Left colon (tissue), 2 donors: ENCODE measurements at regions not wholly inside any gene's neighbourhood (a gene's known extent, or its start where the extent isn't known, plus 50 kb on each side); places are given as distances from the start of the nearest gene placed in this dataset.
"Not testable (repeated sequence)": the region's sequence is repeated elsewhere in the genome, so short reads cannot be mapped to it uniquely, and the experiment has no call there.

Source experiments
- ATAC-seq: fragments of 200-7000 bp; cut with Tn5 transposase; one replicate; pipeline ENCODE4 v1.9.1; 2020; ENCODE audit warnings: mild to moderate bottlenecking, moderate library complexity
- DNase-seq, 2 donors: peaks; one replicate each; pipeline ENCODE4 v3.0.0-alpha.2; 2020
- intact Hi-C, 2 donors: fragments of 100-400 bp; cut with DNase I in 1 of 2; cut with micrococcal nuclease in 1 of 2; formaldehyde crosslinking; loops; one replicate each; pipeline versions ENCODE4 v1.11.2 to v1.14.0; 2022; cut with DNase I, micrococcal nuclease
- donor health status: DM: no; HTN: no; CAD: no.
- donor health status: DM: yes; HTN: yes; CAD: no.

- ATAC-seq (no peak), DNase-seq (peak in 1 of 2 donors; percentile 12)
- intact Hi-C loops: no loop called here
Observed at GRCh38 chrX:437661-438390, 51.1 kb upstream of the PPP2R3B start.

- ATAC-seq: no peak
- no peak for DNase-seq
- intact Hi-C loops: no loop called here
Observed at GRCh38 chrX:439241-439640, 52.5 kb upstream of the PPP2R3B start.

- no peak for ATAC-seq
- DNase-seq: no peak
- intact Hi-C loops: no loop called here
Observed at GRCh38 chrX:439719-440118, 53.0 kb upstream of the PPP2R3B start.

- intact Hi-C loops: no loop called here
- DNase-seq: no peak
- ATAC-seq: no peak
Observed at GRCh38 chrX:440636-441035, 53.9 kb upstream of the PPP2R3B start.

- DNase-seq (no peak), ATAC-seq (no peak)
- intact Hi-C loops: no loop called here
Observed at GRCh38 chrX:443536-444210, 57.0 kb upstream of the PPP2R3B start.

GRCh38 chrX:444305-444704 is 57.6 kb upstream of the PPP2R3B start:
- no peak for ATAC-seq
- intact Hi-C loops: no loop called here
- no peak for DNase-seq

GRCh38 chrX:445727-446126 is 59.0 kb upstream of the PPP2R3B start:
- intact Hi-C loops: no loop called here
- ATAC-seq (no peak), DNase-seq (no peak)

GRCh38 chrX:446245-446644 is 59.5 kb upstream of the PPP2R3B start:
- intact Hi-C loops: no loop called here
- DNase-seq: peak in 1 of 2 donors; percentile 13
- ATAC-seq: no peak

- ATAC-seq: no peak
- no peak for DNase-seq
- intact Hi-C loops: no loop called here
Observed at GRCh38 chrX:447052-447451, 60.3 kb upstream of the PPP2R3B start.

GRCh38 chrX:451750-452149 is 65.0 kb upstream of the PPP2R3B start:
- ATAC-seq, DNase-seq, intact Hi-C loops: not testable (repeated sequence)

GRCh38 chrX:452598-452997 is 65.9 kb upstream of the PPP2R3B start:
- intact Hi-C loops: no loop called here
- ATAC-seq (no peak), DNase-seq (no peak)

GRCh38 chrX:454514-454913 is 67.8 kb upstream of the PPP2R3B start:
- not testable (repeated sequence) for ATAC-seq

GRCh38 chrX:455199-455598 is 68.5 kb upstream of the PPP2R3B start:
- DNase-seq: no peak

More at GRCh38 chrX:454514-454913, 67.8 kb upstream of the PPP2R3B start:
- DNase-seq, intact Hi-C loops: not testable (repeated sequence)

GRCh38 chrX:455673-456072 is 69.0 kb upstream of the PPP2R3B start:
- intact Hi-C loops: no loop called here
- ATAC-seq (no peak), DNase-seq (no peak)

More at GRCh38 chrX:455199-455598, 68.5 kb upstream of the PPP2R3B start:
- intact Hi-C loops: no loop called here
- ATAC-seq: no peak

- DNase-seq: no peak
- ATAC-seq: no peak
- intact Hi-C loops: no loop called here
Observed at GRCh38 chrX:456146-456545, 69.4 kb upstream of the PPP2R3B start.

- DNase-seq (no peak), ATAC-seq (no peak)
- intact Hi-C loops: no loop called here
Observed at GRCh38 chrX:456551-457291, 70.0 kb upstream of the PPP2R3B start.

GRCh38 chrX:457292-457679 is 70.6 kb upstream of the PPP2R3B start:
- intact Hi-C loops: no loop called here
- no peak for DNase-seq
- no peak for ATAC-seq

- ATAC-seq (no peak), DNase-seq (no peak)
- intact Hi-C loops: no loop called here
Observed at GRCh38 chrX:458631-459061, 71.9 kb upstream of the PPP2R3B start.

GRCh38 chrX:459611-460010 is 72.9 kb upstream of the PPP2R3B start:
- ATAC-seq (no peak), DNase-seq (no peak)
- intact Hi-C loops: no loop called here

- DNase-seq (no peak), ATAC-seq (no peak)
- intact Hi-C loops: no loop called here
Observed at GRCh38 chrX:460116-460515, 73.4 kb upstream of the PPP2R3B start.
